HG02763 (cell line): ENCODE measurements at regions not wholly inside any gene's neighbourhood (a gene's known extent, or its start where the extent isn't known, plus 50 kb on each side); places are given as distances from the start of the nearest gene placed in this dataset.
"Not testable (repeated sequence)": the region's sequence is repeated elsewhere in the genome, so short reads cannot be mapped to it uniquely, and the experiment has no call there.

Source experiments
- ATAC-seq: cut with Tn5 transposase; IDR thresholded peaks from one replicate; pipeline ENCODE4 v1.9.1; 2021; ENCODE audit warnings: mild to moderate bottlenecking, moderate library complexity; ENCODE audit not compliant: unreplicated experiment

DNA sequence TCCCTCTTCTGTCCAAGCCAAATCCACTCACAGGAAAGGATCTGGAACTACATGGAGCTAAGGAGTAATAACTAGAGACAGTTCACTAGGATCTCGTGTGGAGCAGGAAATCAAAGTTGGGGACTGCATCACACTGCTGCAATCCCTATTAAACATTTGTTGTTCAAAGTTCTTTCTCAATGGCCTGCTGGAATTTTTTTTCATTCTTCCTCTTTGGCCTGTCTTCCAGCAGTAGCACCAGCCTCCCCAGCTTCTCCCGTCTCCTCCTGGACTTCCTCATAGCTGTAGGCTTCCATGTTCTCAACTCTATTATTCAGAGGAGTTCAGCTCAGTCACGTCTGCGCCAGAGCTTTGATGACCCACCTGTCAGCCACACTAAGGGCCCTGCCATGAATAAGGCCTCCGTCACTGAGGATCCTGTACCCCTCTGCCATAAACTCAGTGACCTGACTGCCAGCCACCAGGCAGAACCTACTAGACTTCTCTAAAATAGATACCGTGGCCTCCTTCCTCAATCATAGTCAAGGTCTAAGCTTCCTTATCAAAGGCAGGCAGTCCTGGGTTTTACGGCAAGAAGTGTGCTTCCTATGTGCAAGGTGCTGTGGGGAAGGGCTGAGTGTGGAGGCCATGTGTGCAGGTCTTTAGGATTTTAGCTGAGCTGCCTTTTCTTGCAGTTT is 60.9 kb upstream of the PLGLB2 start:
- ATAC-seq: not testable (repeated sequence)

DNA sequence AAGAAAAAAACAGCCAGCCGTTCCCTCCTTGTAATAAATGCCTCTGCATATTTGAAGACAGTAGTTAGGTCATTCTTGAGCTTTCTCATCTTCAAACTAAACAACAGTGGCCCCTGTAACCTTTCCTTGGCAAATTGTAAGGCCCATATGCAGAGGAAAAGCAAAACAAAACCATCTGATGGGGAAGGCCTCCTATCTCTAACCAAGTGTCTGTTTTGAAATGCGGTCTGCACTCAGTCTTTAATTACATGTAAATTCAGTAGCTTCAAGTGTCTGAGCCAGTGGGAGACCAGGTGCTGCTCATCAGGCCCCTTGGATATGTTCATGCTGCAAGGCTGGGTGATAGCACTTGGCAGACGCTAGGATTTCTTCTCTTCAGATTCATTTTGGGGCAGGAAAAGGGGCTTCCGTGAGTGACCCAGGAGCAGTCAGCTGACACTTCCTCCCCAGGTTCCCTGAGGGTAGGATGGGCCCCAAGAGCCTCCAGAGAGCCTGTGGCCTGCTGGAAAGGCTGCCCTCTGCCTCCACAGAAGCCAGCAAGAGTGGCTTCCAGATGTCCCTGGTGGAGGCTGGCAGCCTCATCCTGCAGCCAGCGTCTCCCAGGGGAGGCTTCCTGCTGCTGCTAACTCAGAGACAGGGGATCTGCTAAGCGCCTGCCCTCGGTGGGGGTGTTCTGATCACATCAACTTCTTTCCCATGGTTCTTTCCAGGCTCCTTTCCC is 60.2 kb upstream of the PLGLB2 start:
- not testable (repeated sequence) for ATAC-seq

DNA sequence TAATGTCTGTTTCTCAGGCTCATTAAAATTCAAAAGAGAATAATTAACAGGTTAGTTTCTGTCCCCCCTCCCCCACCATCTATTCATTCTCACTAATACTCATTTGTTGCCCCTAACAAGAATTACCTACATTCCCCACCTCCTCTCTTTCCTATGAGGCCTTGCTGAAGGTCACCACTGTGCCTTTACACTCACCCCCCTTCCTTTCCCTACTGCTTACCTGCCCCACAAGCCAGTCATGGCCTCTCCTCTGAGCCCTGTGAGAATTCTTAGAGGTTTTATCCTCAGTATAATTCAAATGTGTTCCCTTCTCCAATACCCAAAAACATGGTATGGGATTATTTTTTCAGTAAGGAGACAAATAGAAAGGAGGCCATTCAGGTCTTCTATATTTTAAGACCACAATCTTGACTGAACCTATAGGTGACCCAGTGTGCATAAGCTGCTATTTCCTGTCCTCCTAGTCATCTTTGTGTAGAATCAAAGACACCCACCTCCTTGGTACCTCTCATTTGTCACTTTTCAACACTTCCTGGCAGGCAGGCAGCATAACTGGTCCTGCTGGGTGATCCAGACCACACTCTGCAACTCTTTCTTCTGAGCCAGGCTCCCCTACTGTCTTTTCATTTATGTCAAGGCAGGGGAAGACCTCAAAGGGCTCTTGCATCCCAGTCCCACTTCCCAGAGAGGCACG is 55.8 kb upstream of the PLGLB2 start:
- not testable (repeated sequence) for ATAC-seq

DNA sequence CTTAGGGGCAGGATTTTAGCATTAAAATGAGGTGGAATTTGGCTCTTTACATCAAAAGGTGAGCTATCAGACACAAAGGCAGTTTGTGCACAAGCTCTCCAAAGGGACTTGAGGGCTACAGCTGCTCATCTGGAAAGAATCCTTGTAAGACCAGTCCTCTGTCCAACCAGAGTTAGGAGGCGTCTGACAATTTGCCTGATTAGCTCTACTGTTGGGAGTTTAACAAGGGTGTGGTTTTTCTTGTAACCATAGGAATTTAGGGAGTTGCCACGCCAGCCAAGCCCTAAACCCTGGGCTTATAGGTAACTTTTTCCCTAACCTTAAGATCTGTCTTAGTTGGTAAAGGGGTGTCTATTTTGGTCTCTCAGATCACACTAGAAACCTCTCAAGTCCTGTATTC is 55.0 kb upstream of the PLGLB2 start:
- ATAC-seq: not testable (repeated sequence)

DNA sequence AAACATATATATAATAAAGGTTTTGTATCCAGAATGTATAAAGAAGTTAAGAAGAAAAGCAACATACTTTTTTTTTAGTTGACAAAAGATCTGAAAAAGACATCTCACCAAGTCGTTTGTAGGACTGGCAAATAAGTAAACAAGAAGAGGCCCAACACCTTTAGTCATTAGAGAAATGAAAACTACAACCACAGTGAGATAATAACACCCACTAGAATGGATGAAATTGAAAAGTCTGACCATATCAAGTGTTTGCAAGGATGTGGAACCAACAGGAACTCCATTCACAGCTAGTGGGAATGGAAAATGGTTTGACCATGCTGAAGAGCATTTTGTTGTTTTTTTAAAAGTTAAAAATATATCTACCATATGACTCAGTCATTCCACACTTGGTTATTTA is 54.0 kb upstream of the PLGLB2 start:
- not testable (repeated sequence) for ATAC-seq

DNA sequence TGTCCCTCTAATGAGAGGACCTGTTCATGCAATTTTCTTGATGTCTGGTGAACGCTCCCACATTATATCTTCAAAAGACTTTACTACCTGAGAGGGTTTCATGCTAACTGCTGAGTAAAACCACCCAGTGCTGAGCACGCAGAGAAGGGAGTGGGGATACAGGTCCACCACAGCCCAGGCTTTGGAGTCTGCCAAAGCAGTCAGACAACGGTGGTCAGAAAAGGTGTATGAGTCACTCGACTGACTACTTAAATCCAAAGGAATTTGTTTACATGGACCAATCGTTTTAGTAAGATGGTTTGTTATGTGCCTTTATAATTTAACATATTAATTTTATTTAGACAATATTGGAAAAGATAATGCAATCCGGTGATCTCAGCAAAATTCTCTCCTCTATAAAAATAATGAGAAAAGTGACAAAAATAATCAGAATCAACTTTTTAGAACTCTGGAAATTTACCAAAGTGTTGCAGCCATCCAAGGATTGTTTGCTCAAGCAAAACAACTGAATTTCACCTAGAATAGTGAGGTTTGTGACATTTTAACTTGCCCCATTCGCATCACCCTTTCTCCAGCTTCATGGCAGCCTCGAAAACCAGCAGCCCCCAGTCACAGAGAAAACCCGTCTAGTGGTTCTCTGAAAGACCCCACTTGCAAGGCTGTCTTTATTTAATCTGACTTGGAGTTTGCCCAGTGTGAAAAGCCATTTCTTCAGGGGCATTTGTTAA is 52.1 kb upstream of the PLGLB2 start:
- ATAC-seq: not testable (repeated sequence)
